MM.1S (cell line): ENCODE measurements at regions not wholly inside any gene's neighbourhood (a gene's known extent, or its start where the extent isn't known, plus 50 kb on each side); places are given as distances from the start of the nearest gene placed in this dataset.

Source experiments
- EZH2 ChIP-seq: fragments of 300-600 bp; sonication (generic); optimal IDR thresholded peaks from 2 replicates; pipeline ENCODE3; 2017; ENCODE audit warnings: low read depth, mild to moderate bottlenecking, antibody characterized with exemption, low read length, mixed read lengths
- TF ChIP-seq, protein P1 (sequence below): fragments of 300-600 bp; sonication (generic); IDR thresholded peaks from 2 replicates; pipeline ENCODE4 v1.5.1; 2016; ENCODE audit warnings: antibody characterized with exemption, low read length, mixed read lengths

DNA sequence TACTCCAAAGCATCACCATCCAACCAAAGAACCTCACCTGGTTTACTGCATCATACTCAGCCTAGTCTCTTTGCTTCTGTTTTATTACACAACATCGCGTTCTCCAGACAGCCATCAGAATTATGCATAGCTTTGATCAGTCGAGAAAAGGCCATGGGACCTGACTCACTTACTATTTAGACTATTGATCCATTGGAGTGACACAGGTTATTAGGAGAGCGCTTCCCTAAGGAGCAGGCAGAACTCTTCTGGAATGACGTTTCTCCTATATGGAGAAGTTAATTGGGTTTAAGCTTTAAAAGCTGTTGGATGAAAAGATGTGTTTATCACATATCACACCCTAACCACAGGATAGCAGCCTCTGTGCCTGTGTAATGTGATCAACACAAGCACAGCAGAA, 649.1 kb upstream of the SLC10A2 start:
- TF ChIP-seq, protein P1, sequence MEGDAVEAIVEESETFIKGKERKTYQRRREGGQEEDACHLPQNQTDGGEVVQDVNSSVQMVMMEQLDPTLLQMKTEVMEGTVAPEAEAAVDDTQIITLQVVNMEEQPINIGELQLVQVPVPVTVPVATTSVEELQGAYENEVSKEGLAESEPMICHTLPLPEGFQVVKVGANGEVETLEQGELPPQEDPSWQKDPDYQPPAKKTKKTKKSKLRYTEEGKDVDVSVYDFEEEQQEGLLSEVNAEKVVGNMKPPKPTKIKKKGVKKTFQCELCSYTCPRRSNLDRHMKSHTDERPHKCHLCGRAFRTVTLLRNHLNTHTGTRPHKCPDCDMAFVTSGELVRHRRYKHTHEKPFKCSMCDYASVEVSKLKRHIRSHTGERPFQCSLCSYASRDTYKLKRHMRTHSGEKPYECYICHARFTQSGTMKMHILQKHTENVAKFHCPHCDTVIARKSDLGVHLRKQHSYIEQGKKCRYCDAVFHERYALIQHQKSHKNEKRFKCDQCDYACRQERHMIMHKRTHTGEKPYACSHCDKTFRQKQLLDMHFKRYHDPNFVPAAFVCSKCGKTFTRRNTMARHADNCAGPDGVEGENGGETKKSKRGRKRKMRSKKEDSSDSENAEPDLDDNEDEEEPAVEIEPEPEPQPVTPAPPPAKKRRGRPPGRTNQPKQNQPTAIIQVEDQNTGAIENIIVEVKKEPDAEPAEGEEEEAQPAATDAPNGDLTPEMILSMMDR: no peak
- TF ChIP-seq EZH2: no peak
